SK-N-SH (cell line): ENCODE measurements at regions not wholly inside any gene's neighbourhood (a gene's known extent, or its start where the extent isn't known, plus 50 kb on each side); places are given as distances from the start of the nearest gene placed in this dataset.

Source experiments
- CTCF ChIA-PET: fragments of 300-600, 350-600 bp; formaldehyde crosslinking; extraction: SDS; loops from one replicate; lab custom pipeline; 2021; lab: Yijun Ruan, JAX
- POLR2A ChIA-PET: fragments of 350-600 bp; sonication (Branson Sonifier 250); formaldehyde crosslinking; extraction: SDS; loops from one replicate; lab custom pipeline; 2020; ENCODE audit warnings: antibody characterized with exemption, inconsistent platforms; lab: Yijun Ruan, JAX
- DNase-seq: peaks from one replicate; pipeline ENCODE4 v3.0.0; 2012
- H2AFZ ChIP-seq: fragments of 200-600 bp; sonication (generic); 2 replicates; pipeline ENCODE4 v1.8.1; 2016; ENCODE audit warnings: antibody characterized with exemption, mild to moderate bottlenecking, low read depth
- H3F3A ChIP-seq: fragments of 200-600 bp; sonication (generic); replicated peaks from 2 replicates; pipeline ENCODE3; 2016; ENCODE audit warnings: antibody characterized with exemption, mild to moderate bottlenecking; ENCODE audit not compliant: insufficient read depth
- H3K27ac ChIP-seq, 2 experiments: fragments of 200-500 bp in 1 of 2; fragments of 200-600 bp in 1 of 2; sonication (Bioruptor generic) in 1 of 2; sonication (generic), shearing (Covaris generic) in 1 of 2; 2 replicates each; pipeline versions ENCODE4 v1.5.1 to v1.6.1; 2014 to 2016; ENCODE audit warnings: low read depth in 2 of 2, inconsistent platforms in 1 of 2, low read length in 1 of 2, mild to moderate bottlenecking in 1 of 2, mixed read lengths in 1 of 2
- H3K27me3 ChIP-seq: fragments of 200-600 bp; sonication (generic), shearing (Covaris generic); 2 replicates; pipeline ENCODE4 v1.6.1; 2016; ENCODE audit warnings: mixed run types; ENCODE audit not compliant: insufficient read depth
- H3K36me3 ChIP-seq, 2 experiments: fragments of 200-500 bp in 1 of 2; fragments of 200-600 bp in 1 of 2; sonication (Bioruptor generic) in 1 of 2; sonication (generic) in 1 of 2; replicated peaks in 1 of 2; 2 replicates each; pipeline versions ENCODE3 to v1.5.1; 2014 to 2016; ENCODE audit warnings: low read length in 1 of 2, mild to moderate bottlenecking in 1 of 2; ENCODE audit not compliant: insufficient read depth in 2 of 2, control insufficient read depth in 1 of 2
- H3K4me1 ChIP-seq, 2 experiments: fragments of 200-500 bp in 1 of 2; fragments of 200-600 bp in 1 of 2; sonication (Bioruptor generic) in 1 of 2; sonication (generic), shearing (Covaris generic) in 1 of 2; 2 replicates each; pipeline versions ENCODE4 v1.5.1 to v1.6.1; 2014 to 2016; ENCODE audit warnings: low read depth in 1 of 2, low read length in 1 of 2, mixed run types in 1 of 2; ENCODE audit not compliant: insufficient read depth in 2 of 2, control insufficient read depth in 1 of 2
- H3K4me2 ChIP-seq: fragments of 200-600 bp; sonication (generic), shearing (Covaris generic); 2 replicates; pipeline ENCODE4 v1.6.1; 2017; ENCODE audit warnings: mixed run types
- H3K4me3 ChIP-seq, 2 experiments: fragments of 200-500 bp in 1 of 2; fragments of 200-600 bp in 1 of 2; sonication (Bioruptor generic) in 1 of 2; sonication (generic), shearing (Covaris generic) in 1 of 2; 2 replicates each; pipeline versions ENCODE4 v1.5.1 to v1.8.1; 2014 to 2016; ENCODE audit warnings: low read depth in 2 of 2, inconsistent platforms in 1 of 2, low read length in 1 of 2, mild to moderate bottlenecking in 1 of 2, mixed read lengths in 1 of 2, moderate library complexity in 1 of 2
- H3K79me2 ChIP-seq: fragments of 200-600 bp; sonication (generic); 2 replicates; pipeline ENCODE4 v1.8.1; 2017; ENCODE audit warnings: mild to moderate bottlenecking; ENCODE audit not compliant: insufficient read depth
- H3K9ac ChIP-seq: fragments of 200-600 bp; sonication (generic); 2 replicates; pipeline ENCODE4 v1.6.1; 2017; ENCODE audit warnings: mixed run types
- H3K9me2 ChIP-seq: fragments of 200-600 bp; sonication (generic); 2 replicates; pipeline ENCODE4 v1.6.1; 2017; ENCODE audit warnings: mixed run types
- H3K9me3 ChIP-seq: fragments of 200-600 bp; sonication (generic); 2 replicates; pipeline ENCODE4 v1.6.1; 2017; ENCODE audit warnings: mixed run types, mild to moderate bottlenecking, moderate library complexity
- H4K20me1 ChIP-seq: fragments of 200-600 bp; sonication (generic); 2 replicates; pipeline ENCODE4 v1.6.1; 2017; ENCODE audit warnings: mild to moderate bottlenecking, mixed run types; ENCODE audit not compliant: insufficient read depth
- CHD2 ChIP-seq: fragments of 150-350 bp; IDR thresholded peaks from 2 replicates; pipeline ENCODE4 v1.6.1; 2018; ENCODE audit warnings: low read length; ENCODE audit not compliant: partially characterized antibody
- CTCF ChIP-seq: fragments of 200-600 bp; sonication (generic); IDR thresholded peaks from 2 replicates; pipeline ENCODE4 v1.6.1; 2017; ENCODE audit warnings: antibody characterized with exemption, mild to moderate bottlenecking, moderate library complexity
- ELF1 ChIP-seq: IDR thresholded peaks from 2 replicates; pipeline ENCODE4 v1.4.0; 2012
- EP300 ChIP-seq, 2 experiments: IDR thresholded peaks; 2 replicates each; pipeline versions ENCODE4 v1.4.0 to v1.6.1; 2012; ENCODE audit warnings: borderline replicate concordance in 1 of 2, low read depth in 1 of 2, low read length in 1 of 2
- FOSL2 ChIP-seq: IDR thresholded peaks from 2 replicates; pipeline ENCODE4 v1.4.0; 2012; ENCODE audit warnings: low read depth, mild to moderate bottlenecking, moderate library complexity, borderline replicate concordance
- FOXJ3 ChIP-seq: sonication (generic); formaldehyde crosslinking; IDR thresholded peaks from 2 replicates; pipeline ENCODE4 v1.5.1; 2020; ENCODE audit warnings: mild to moderate bottlenecking, missing genetic modification reagents
- FOXM1 ChIP-seq: IDR thresholded peaks from 2 replicates; pipeline ENCODE4 v1.4.0; 2012; ENCODE audit warnings: low read depth, mild to moderate bottlenecking
- GABPA ChIP-seq: IDR thresholded peaks from 2 replicates; pipeline ENCODE4 v1.4.0; 2012; ENCODE audit warnings: low read depth, mild to moderate bottlenecking
- GATA2 ChIP-seq: sonication (generic); formaldehyde crosslinking; IDR thresholded peaks from 2 replicates; pipeline ENCODE4 v1.5.0; 2020; ENCODE audit warnings: mild to moderate bottlenecking, missing genetic modification reagents
- IRF3 ChIP-seq: fragments of 150-350 bp; IDR thresholded peaks from 2 replicates; pipeline ENCODE4 v1.6.1; 2016; ENCODE audit warnings: mild to moderate bottlenecking, low read depth, low read length
- MAX ChIP-seq: IDR thresholded peaks from 2 replicates; pipeline ENCODE4 v1.4.0; 2012; ENCODE audit warnings: low read depth
- MEF2A ChIP-seq: IDR thresholded peaks from 2 replicates; pipeline ENCODE4 v1.4.0; 2012; ENCODE audit warnings: low read depth, borderline replicate concordance
- MXI1 ChIP-seq: IDR thresholded peaks from 2 replicates; pipeline ENCODE4 v1.6.1; 2012; ENCODE audit warnings: mild to moderate bottlenecking, low read depth, low read length, improper control_type of control experiment
- NRF1 ChIP-seq: IDR thresholded peaks from 2 replicates; pipeline ENCODE4 v1.6.1; 2012; ENCODE audit warnings: low read depth, mild to moderate bottlenecking, low read length
- PBX3 ChIP-seq: IDR thresholded peaks from 2 replicates; pipeline ENCODE4; 2012
- POLR2AphosphoS5 ChIP-seq: IDR thresholded peaks from 2 replicates; pipeline ENCODE4 v1.6.1; 2012; ENCODE audit warnings: low read depth, low read length
- RAD21 ChIP-seq: IDR thresholded peaks from 2 replicates; pipeline ENCODE4 v1.6.1; 2012; ENCODE audit warnings: mild to moderate bottlenecking, low read length
- SIN3A ChIP-seq: IDR thresholded peaks from 2 replicates; pipeline ENCODE4 v1.6.1; 2012; ENCODE audit warnings: low read depth, mild to moderate bottlenecking, low read length, moderate library complexity, borderline replicate concordance
- SMC3 ChIP-seq: IDR thresholded peaks from 2 replicates; pipeline ENCODE4 v1.6.1; 2012; ENCODE audit warnings: low read depth, low read length, improper control_type of control experiment
- TAF1 ChIP-seq: IDR thresholded peaks from 2 replicates; pipeline ENCODE4 v1.6.1; 2012; ENCODE audit warnings: low read depth, mild to moderate bottlenecking, low read length, moderate library complexity, borderline replicate concordance
- TCF12 ChIP-seq: IDR thresholded peaks from 2 replicates; pipeline ENCODE4 v1.4.0; 2012
- TEAD4 ChIP-seq: IDR thresholded peaks from 2 replicates; pipeline ENCODE4 v1.4.0; 2012; ENCODE audit warnings: mild to moderate bottlenecking, borderline replicate concordance; ENCODE audit not compliant: insufficient read depth
- USF1 ChIP-seq: IDR thresholded peaks from 2 replicates; pipeline ENCODE4 v1.4.0; 2012; ENCODE audit warnings: low read depth, borderline replicate concordance
- USF2 ChIP-seq: fragments of 150-350 bp; IDR thresholded peaks from 2 replicates; pipeline ENCODE4 v1.6.1; 2017; ENCODE audit warnings: antibody characterized with exemption, low read length, low read depth, borderline replicate concordance
- WGBS: methylation state at CpG from one replicate; pipeline ENCODE4 v1.1.6; 2017; ENCODE audit warnings: low lambda C conversion rate; 5-methylcytosine and 5-hydroxymethylcytosine counted together

GRCh38 chr11:19570889-19571288, 141.7 kb upstream of the NAV2 start:
- H3K9me2 ChIP-seq, result no peaks in the 10 kb centered on the region
- peaks cover 0 to 32% of the 10 kb centered on the region in 2 experiments; a peak in 2 of 4 replicates for H3K4me1 ChIP-seq
- no peaks in the 10 kb centered on the region for H3K27me3 ChIP-seq
- no peak overlapping the region for H3K4me2 ChIP-seq
- no peaks in the 10 kb centered on the region for H3F3A ChIP-seq
- H2AFZ ChIP-seq, result no peak overlapping the region
- CTCF ChIA-PET, result interaction anchor here (0.6 kb wide), 1 partner anchor 359 kb away, joined by 3 read pairs; no protein-coding TSS in a partner anchor
- WGBS, result 100% methylated on average over 1 of the region's 1 CpG
- DNase-seq, result no peak
- no peaks in the 10 kb centered on the region for H3K79me2 ChIP-seq
- H3K4me3 ChIP-seq, result no peak overlapping the region
- no peaks in the 10 kb centered on the region for H3K36me3 ChIP-seq
- no peaks in the 10 kb centered on the region for H3K9me3 ChIP-seq
- no peak overlapping the region for H3K9ac ChIP-seq
- H4K20me1 ChIP-seq, result no peaks in the 10 kb centered on the region
- TF ChIP-seq NRF1 (no peak), RAD21 (no peak), MXI1 (no peak), SIN3A (no peak), MEF2A (no peak), TEAD4 (no peak), TCF12 (no peak), MAX (no peak), ELF1 (no peak), TAF1 (no peak), CTCF (no peak), FOXJ3 (CRISPR knock-in tag) (no peak), SMC3 (no peak), FOSL2 (no peak), PBX3 (no peak), CHD2 (no peak)
- TF ChIP-seq, all 33 proteins: peak for 0
- POLR2A ChIA-PET, result no interaction called here
- H3K27ac ChIP-seq, result no peak overlapping the region

- Histone ChIP-seq H3F3A (no peaks in the 10 kb centered on the region), H2AFZ (no peak overlapping the region), H3K9me2 (no peaks in the 10 kb centered on the region), H3K4me1 (peaks cover 0 to 36% of the 10 kb centered on the region in 2 experiments; a peak in 2 of 4 replicates), H3K9me3 (no peaks in the 10 kb centered on the region), H3K27me3 (no peaks in the 10 kb centered on the region), H3K79me2 (no peaks in the 10 kb centered on the region), H3K4me3 (no peak overlapping the region), H3K27ac (no peak overlapping the region), H4K20me1 (no peaks in the 10 kb centered on the region), H3K4me2 (no peak overlapping the region), H3K9ac (no peak overlapping the region), H3K36me3 (no peaks in the 10 kb centered on the region)
- WGBS, result 91% methylated on average over 3 of the region's 3 CpGs
- no peak for DNase-seq
- CTCF ChIA-PET, result interaction anchor here (1.3 to 5.9 kb wide), 3 partner anchors 7 to 175 kb away, joined by 3 to 56 read pairs (median 9); no protein-coding TSS in a partner anchor
- POLR2A ChIA-PET, result no interaction called here
- TF ChIP-seq POLR2AphosphoS5, result no peak
- no peak for TF ChIP-seq USF2
- TF ChIP-seq EP300 (IDR thresholded peaks at IDR 0.05; ENCODE audit: borderline replicate concordance in 1 of 2, low read depth in 1 of 2, low read length in 1 of 2), result no peak
- TF ChIP-seq GABPA, result no peak
- no peak for TF ChIP-seq USF1
- no peak for TF ChIP-seq GATA2
- TF ChIP-seq SMC3, result no peak
- no peak for TF ChIP-seq TAF1
- TF ChIP-seq CHD2, result no peak
- TF ChIP-seq FOXM1, result no peak
- TF ChIP-seq SIN3A, result no peak
- TF ChIP-seq IRF3, result no peak
Observed at GRCh38 chr11:19567996-19568395, 144.6 kb upstream of the NAV2 start.
